ENCODE measurements at regions not wholly inside any gene's neighbourhood (a gene's known extent, or its start where the extent isn't known, plus 50 kb on each side); places are given as distances from the start of the nearest gene placed in this dataset.
"Not testable (repeated sequence)": the region's sequence is repeated elsewhere in the genome, so short reads cannot be mapped to it uniquely, and the experiment has no call there.

DNA sequence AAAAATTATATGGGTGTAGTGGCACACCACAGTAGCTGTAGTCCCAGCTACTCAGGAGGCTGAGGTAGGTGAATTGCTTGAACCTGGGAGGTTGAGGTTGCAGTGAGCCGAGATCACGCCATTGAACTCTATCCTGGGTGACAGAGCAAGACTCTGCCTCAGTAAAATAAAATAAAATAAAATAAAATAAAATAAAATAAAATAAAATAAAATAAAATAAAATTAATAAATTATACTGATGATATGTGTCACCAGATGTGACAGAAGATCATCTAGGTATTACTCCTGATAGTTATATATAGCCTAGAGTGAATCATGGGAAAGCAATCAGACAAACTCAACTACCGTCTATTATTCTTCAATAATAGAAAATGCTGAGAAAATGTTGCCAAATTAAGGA is 972.5 kb downstream of the MRPL39 start:
- Mint-ChIP-seq H3K9me3 (no peaks in the 10 kb centered on the region), H3K27ac (no peak overlapping the region), H3K4me3 (no peak overlapping the region), H3K4me1 (peaks cover 3% of the 10 kb centered on the region), H3K36me3 (no peaks in the 10 kb centered on the region), H3K27me3 (no peaks in the 10 kb centered on the region)
- DNase-seq (ENCODE audit: low spot score in 2 of 2): no peak
- ATAC-seq (ENCODE audit: low read depth): no peak

- no peak overlapping the region for H3K4me3 Mint-ChIP-seq
- H3K27ac Mint-ChIP-seq: no peak overlapping the region
Observed at GRCh38 chr21:24628536-24628935, 978.7 kb downstream of the MRPL39 start.

GRCh38 chr21:24628046-24628445 is 979.2 kb downstream of the MRPL39 start:
- no peaks in the 10 kb centered on the region for H3K9me3 Mint-ChIP-seq
- H3K27me3 Mint-ChIP-seq: peaks cover 3% of the 10 kb centered on the region
- no peaks in the 10 kb centered on the region for H3K36me3 Mint-ChIP-seq
- no peaks in the 10 kb centered on the region for H3K4me1 Mint-ChIP-seq
- no peak overlapping the region for H3K27ac Mint-ChIP-seq
- ATAC-seq (ENCODE audit: low read depth) (no peak), DNase-seq (ENCODE audit: low spot score in 2 of 2) (no peak)
- H3K4me3 Mint-ChIP-seq: no peak overlapping the region

More at GRCh38 chr21:24628536-24628935, 978.7 kb downstream of the MRPL39 start:
- H3K36me3 Mint-ChIP-seq: no peaks in the 10 kb centered on the region
- H3K27me3 Mint-ChIP-seq: no peaks in the 10 kb centered on the region
- no peaks in the 10 kb centered on the region for H3K4me1 Mint-ChIP-seq
- DNase-seq (ENCODE audit: low spot score in 2 of 2) (no peak), ATAC-seq (ENCODE audit: low read depth) (no peak)
- H3K9me3 Mint-ChIP-seq: no peaks in the 10 kb centered on the region

DNA sequence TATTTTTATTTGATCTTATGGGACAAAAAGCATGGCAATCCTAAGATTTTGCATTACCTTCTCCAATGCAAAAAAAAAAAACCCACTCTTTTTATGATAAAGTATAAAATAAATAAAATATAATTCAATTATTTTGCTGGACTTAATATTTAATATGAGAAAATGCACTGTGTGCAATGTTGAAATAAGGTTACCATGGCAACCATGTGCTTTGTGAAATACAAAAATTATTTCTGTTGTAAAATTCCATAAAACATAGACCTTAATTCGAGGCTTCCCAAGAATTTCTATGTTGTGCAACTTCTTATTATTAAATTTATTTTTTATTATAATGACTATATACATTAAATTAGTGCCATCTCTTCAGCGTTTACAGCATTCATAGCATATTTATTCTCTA is 989.5 kb downstream of the MRPL39 start:
- Mint-ChIP-seq H3K36me3 (peaks cover 2% of the 10 kb centered on the region), H3K4me1 (no peaks in the 10 kb centered on the region), H3K27ac (no peak overlapping the region), H3K9me3 (peaks cover 5% of the 10 kb centered on the region), H3K4me3 (no peak overlapping the region), H3K27me3 (no peaks in the 10 kb centered on the region)
- no peak for ATAC-seq (ENCODE audit: low read depth)
- DNase-seq (ENCODE audit: low spot score in 2 of 2): no peak

GRCh38 chr21:24594082-24594481 is 1013.2 kb downstream of the MRPL39 start:
- Mint-ChIP-seq H3K36me3 (no peaks in the 10 kb centered on the region), H3K27ac (no peak overlapping the region), H3K4me1 (no peaks in the 10 kb centered on the region), H3K27me3 (no peaks in the 10 kb centered on the region), H3K9me3 (no peaks in the 10 kb centered on the region), H3K4me3 (no peak overlapping the region)
- DNase-seq (ENCODE audit: low spot score in 2 of 2) (no peak), ATAC-seq (ENCODE audit: low read depth) (no peak)

- ATAC-seq (ENCODE audit: low read depth): no peak
- no peaks in the 10 kb centered on the region for H3K36me3 Mint-ChIP-seq
Observed at GRCh38 chr21:24590261-24590660, 1017.0 kb downstream of the MRPL39 start.

GRCh38 chr21:24583473-24583872 is 1023.8 kb downstream of the MRPL39 start:
- Mint-ChIP-seq H3K27me3 (no peaks in the 10 kb centered on the region), H3K4me1 (no peaks in the 10 kb centered on the region), H3K4me3 (no peak overlapping the region), H3K27ac (no peak overlapping the region), H3K9me3 (peaks cover 2% of the 10 kb centered on the region), H3K36me3 (no peaks in the 10 kb centered on the region)
- no peak for ATAC-seq (ENCODE audit: low read depth)
- no peak for DNase-seq (ENCODE audit: low spot score in 2 of 2)

More at GRCh38 chr21:24590261-24590660, 1017.0 kb downstream of the MRPL39 start:
- Mint-ChIP-seq H3K9me3 (no peaks in the 10 kb centered on the region), H3K27ac (no peak overlapping the region), H3K27me3 (no peaks in the 10 kb centered on the region), H3K4me1 (no peaks in the 10 kb centered on the region), H3K4me3 (no peak overlapping the region)
- no peak for DNase-seq (ENCODE audit: low spot score in 2 of 2)

- no peaks in the 10 kb centered on the region for H3K4me1 Mint-ChIP-seq
- H3K36me3 Mint-ChIP-seq: no peaks in the 10 kb centered on the region
- no peak overlapping the region for H3K27ac Mint-ChIP-seq
- no peak for ATAC-seq (ENCODE audit: low read depth)
- H3K27me3 Mint-ChIP-seq: no peaks in the 10 kb centered on the region
- no peak overlapping the region for H3K4me3 Mint-ChIP-seq
- no peaks in the 10 kb centered on the region for H3K9me3 Mint-ChIP-seq
- no peak for DNase-seq (ENCODE audit: low spot score in 2 of 2)
Observed at GRCh38 chr21:24577301-24577700, 1030.0 kb downstream of the MRPL39 start.

- Mint-ChIP-seq H3K27me3 (no peaks in the 10 kb centered on the region), H3K9me3 (peaks cover 5% of the 10 kb centered on the region), H3K36me3 (no peaks in the 10 kb centered on the region), H3K4me1 (no peaks in the 10 kb centered on the region), H3K4me3 (no peak overlapping the region), H3K27ac (no peak overlapping the region)
- ATAC-seq (ENCODE audit: low read depth): no peak
- no peak for DNase-seq (ENCODE audit: low spot score in 2 of 2)
Observed at GRCh38 chr21:24561291-24561690, 1046.0 kb downstream of the MRPL39 start.

DNA sequence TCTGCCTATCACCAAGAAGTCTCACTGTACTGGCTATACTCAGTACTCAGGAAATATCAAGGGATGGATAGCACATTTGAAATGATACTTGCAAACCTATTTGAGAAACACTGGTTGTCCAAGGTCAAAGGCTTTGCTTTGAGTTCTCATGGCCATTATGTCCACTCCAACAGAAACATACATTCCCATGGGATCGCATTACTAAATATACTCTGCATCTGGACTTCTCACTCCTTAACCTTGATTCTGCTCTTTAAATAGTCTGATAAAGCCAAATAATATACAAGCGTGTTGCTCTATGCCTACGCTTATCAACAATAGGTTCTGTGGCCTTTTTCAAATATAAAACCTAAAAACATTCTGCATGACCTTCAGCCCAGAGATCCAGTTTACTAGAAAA is 1054.8 kb downstream of the MRPL39 start:
- Mint-ChIP-seq H3K36me3 (no peaks in the 10 kb centered on the region), H3K4me1 (no peaks in the 10 kb centered on the region), H3K4me3 (no peak overlapping the region), H3K27ac (no peak overlapping the region), H3K27me3 (no peaks in the 10 kb centered on the region), H3K9me3 (peaks cover 2% of the 10 kb centered on the region)
- ATAC-seq (ENCODE audit: low read depth) (no peak), DNase-seq (ENCODE audit: low spot score in 2 of 2) (no peak)

GRCh38 chr21:24545807-24546361 is 1061.4 kb downstream of the MRPL39 start:
- no peaks in the 10 kb centered on the region for H3K4me1 Mint-ChIP-seq
- H3K27me3 Mint-ChIP-seq: no peaks in the 10 kb centered on the region
- ATAC-seq (ENCODE audit: low read depth) (no peak), DNase-seq (ENCODE audit: low spot score in 2 of 2) (no peak)
- H3K4me3 Mint-ChIP-seq: no peak overlapping the region
- H3K27ac Mint-ChIP-seq: no peak overlapping the region
- no peaks in the 10 kb centered on the region for H3K9me3 Mint-ChIP-seq
- no peaks in the 10 kb centered on the region for H3K36me3 Mint-ChIP-seq

DNA sequence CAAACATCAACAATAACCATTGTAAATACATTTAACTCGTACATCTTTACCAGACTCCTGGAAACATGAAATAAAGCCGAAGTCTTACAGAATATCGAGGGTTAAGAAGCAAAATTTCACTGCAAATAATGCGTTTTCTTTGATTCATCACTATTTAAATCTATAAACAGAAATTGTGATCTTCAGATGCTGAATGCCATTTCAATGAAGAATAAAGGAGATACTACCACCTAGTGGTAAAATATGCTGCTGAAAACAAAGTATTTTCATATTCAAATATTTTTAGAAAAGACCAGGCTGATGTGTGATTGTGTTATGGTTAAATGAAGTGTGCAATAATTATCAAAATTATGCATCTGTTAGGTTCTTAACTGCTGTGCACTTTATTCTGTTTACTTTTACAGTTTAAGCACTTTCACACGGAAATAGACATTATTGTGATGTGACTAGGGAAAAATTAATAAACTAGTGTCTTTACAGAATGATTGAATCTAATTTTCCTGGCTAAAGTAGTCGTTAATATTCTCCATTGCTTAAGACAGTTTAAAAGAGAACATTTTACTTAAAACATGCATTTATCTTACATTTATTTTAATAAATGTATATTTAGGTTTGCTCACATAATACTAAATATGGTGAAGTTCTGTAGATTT is 1093.1 kb downstream of the MRPL39 start:
- no peak for ATAC-seq (ENCODE audit: low read depth)
- Mint-ChIP-seq H3K36me3 (no peaks in the 10 kb centered on the region), H3K4me3 (no peak overlapping the region), H3K27me3 (no peaks in the 10 kb centered on the region), H3K9me3 (no peaks in the 10 kb centered on the region), H3K4me1 (peaks cover 2% of the 10 kb centered on the region), H3K27ac (no peak overlapping the region)
- no peak for DNase-seq (ENCODE audit: low spot score in 2 of 2)

DNA sequence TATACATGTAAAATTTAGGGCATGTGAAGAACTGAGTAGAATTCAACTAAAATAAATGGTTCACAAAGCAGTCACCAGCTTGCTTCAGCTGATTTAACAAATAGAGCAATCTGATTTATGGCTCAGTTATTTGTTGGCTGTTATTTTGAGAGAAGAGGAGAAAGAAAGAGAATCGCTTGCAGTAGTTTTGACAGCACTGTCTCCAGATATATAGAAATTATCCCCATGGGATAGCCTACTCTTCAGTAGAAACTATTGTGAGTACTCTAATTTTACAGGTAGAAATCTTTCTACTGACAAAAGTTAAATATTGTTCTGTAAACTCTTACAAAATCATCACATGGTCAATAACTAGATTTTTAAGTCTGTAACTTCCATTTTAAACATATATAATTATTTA is 1098.2 kb downstream of the MRPL39 start:
- no peak for ATAC-seq (ENCODE audit: low read depth)
- Mint-ChIP-seq H3K27ac (no peak overlapping the region), H3K4me1 (no peaks in the 10 kb centered on the region), H3K36me3 (peaks cover 5% of the 10 kb centered on the region), H3K9me3 (no peaks in the 10 kb centered on the region), H3K27me3 (no peaks in the 10 kb centered on the region), H3K4me3 (no peak overlapping the region)
- no peak for DNase-seq (ENCODE audit: low spot score in 2 of 2)

DNA sequence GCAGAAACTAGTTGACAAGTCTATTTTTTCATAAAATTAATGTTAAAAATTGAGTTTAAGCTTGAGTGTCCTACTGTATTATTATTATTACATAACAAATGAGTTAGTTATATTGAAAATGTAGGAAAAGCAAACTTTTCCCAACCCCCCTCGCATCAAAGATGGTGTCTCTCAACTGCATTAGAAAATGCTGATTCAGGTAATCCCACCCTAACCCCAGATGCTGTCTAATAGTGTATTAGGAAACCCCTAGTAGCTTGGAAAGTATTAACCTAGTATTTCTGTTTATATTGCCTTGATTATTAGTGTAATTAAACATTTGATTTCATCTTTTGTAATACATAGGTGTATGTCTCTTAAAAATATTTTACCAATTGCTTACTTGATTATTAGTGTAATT is 1120.3 kb downstream of the MRPL39 start:
- H3K27me3 Mint-ChIP-seq: no peaks in the 10 kb centered on the region
- no peaks in the 10 kb centered on the region for H3K4me1 Mint-ChIP-seq
- no peak overlapping the region for H3K4me3 Mint-ChIP-seq
- no peak overlapping the region for H3K27ac Mint-ChIP-seq
- DNase-seq (ENCODE audit: low spot score in 2 of 2): no peak
- no peaks in the 10 kb centered on the region for H3K36me3 Mint-ChIP-seq
- no peaks in the 10 kb centered on the region for H3K9me3 Mint-ChIP-seq
- no peak for ATAC-seq (ENCODE audit: low read depth)

- not testable (repeated sequence) for H3K36me3 Mint-ChIP-seq; H3K9me3 Mint-ChIP-seq; DNase-seq (ENCODE audit: low spot score in 2 of 2); H3K4me1 Mint-ChIP-seq; ATAC-seq (ENCODE audit: low read depth); H3K27ac Mint-ChIP-seq; H3K27me3 Mint-ChIP-seq; H3K4me3 Mint-ChIP-seq
Observed at GRCh38 chr21:24483361-24483760, 1123.9 kb downstream of the MRPL39 start.

All from memory B cell (primary cell).